ENCODE measurements at regions not wholly inside any gene's neighbourhood (a gene's known extent, or its start where the extent isn't known, plus 50 kb on each side); places are given as distances from the start of the nearest gene placed in this dataset.

- no peak for TF ChIP-seq POLR2A (IDR thresholded peaks at IDR 0.05)
- TF ChIP-seq POLR2AphosphoS5 (IDR thresholded peaks at IDR 0.05): no peak
- no peak for TF ChIP-seq CTCF (IDR thresholded peaks at IDR 0.05)
- no peak for TF ChIP-seq EP300 (IDR thresholded peaks at IDR 0.05)
Measured at GRCh38 chr13:60242043-60242595, 78.4 kb upstream of the DIAPH3 start.
